Upper lobe of left lung (tissue), 4 donors: ENCODE measurements at regions not wholly inside any gene's neighbourhood (a gene's known extent, or its start where the extent isn't known, plus 50 kb on each side); places are given as distances from the start of the nearest gene placed in this dataset.

Experiments
- EP300 ChIP-seq, 4 donors: sonication (generic); formaldehyde crosslinking; IDR thresholded peaks; one replicate each; pipeline ENCODE4 v1.5.1; 2017; ENCODE audit warnings: antibody characterized with exemption in 4 of 4, control low read depth in 2 of 4
- POLR2A ChIP-seq, 4 donors: fragments of 450-650 bp; IDR thresholded peaks; one replicate each; pipeline ENCODE4 v1.5.1; 2016 to 2017; ENCODE audit warnings: antibody characterized with exemption in 4 of 4, mild to moderate bottlenecking in 2 of 4
- POLR2AphosphoS5 ChIP-seq, 2 donors: sonication (generic); formaldehyde crosslinking; IDR thresholded peaks; one replicate each; pipeline ENCODE4 v1.5.1; 2017; ENCODE audit warnings: antibody characterized with exemption in 2 of 2
- TF ChIP-seq, protein P1 (sequence below), 6 experiments: fragments of 450-650 bp in 4 of 6; fragments of 200-600 bp in 2 of 6; sonication (generic) in 2 of 6; IDR thresholded peaks; one replicate each; pipeline ENCODE4 v1.5.1; 2016 to 2019; ENCODE audit warnings: antibody characterized with exemption in 6 of 6

DNA sequence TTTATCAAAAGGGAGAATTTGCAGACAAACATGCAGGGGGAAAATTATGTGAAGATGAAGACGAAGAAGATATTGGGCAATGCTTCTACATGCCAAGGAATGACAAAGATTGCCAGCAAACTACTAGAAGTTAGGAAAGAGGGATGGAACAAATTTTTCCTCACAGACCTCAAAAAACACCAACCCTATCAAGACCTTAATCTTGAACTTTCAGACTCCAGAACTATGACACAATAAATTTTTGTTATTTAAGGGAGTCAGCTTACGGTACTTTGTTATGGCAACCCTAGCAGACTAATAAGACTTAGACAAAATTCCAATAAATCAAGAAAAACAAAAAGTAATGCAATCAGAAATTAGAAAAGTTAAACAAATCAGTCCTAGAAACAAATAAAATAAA, 280.0 kb upstream of the GNAI1 start:
- TF ChIP-seq, protein P1, sequence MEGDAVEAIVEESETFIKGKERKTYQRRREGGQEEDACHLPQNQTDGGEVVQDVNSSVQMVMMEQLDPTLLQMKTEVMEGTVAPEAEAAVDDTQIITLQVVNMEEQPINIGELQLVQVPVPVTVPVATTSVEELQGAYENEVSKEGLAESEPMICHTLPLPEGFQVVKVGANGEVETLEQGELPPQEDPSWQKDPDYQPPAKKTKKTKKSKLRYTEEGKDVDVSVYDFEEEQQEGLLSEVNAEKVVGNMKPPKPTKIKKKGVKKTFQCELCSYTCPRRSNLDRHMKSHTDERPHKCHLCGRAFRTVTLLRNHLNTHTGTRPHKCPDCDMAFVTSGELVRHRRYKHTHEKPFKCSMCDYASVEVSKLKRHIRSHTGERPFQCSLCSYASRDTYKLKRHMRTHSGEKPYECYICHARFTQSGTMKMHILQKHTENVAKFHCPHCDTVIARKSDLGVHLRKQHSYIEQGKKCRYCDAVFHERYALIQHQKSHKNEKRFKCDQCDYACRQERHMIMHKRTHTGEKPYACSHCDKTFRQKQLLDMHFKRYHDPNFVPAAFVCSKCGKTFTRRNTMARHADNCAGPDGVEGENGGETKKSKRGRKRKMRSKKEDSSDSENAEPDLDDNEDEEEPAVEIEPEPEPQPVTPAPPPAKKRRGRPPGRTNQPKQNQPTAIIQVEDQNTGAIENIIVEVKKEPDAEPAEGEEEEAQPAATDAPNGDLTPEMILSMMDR (IDR thresholded peaks at IDR 0.05): no peak
- TF ChIP-seq POLR2A (IDR thresholded peaks at IDR 0.05) (no peak), POLR2AphosphoS5 (IDR thresholded peaks at IDR 0.05) (no peak), EP300 (IDR thresholded peaks at IDR 0.05) (no peak)
